HCT116 (cell line): ENCODE measurements at regions not wholly inside any gene's neighbourhood (a gene's known extent, or its start where the extent isn't known, plus 50 kb on each side); places are given as distances from the start of the nearest gene placed in this dataset.

Experiments
- CEBPB ChIP-seq: IDR thresholded peaks from 2 replicates; pipeline ENCODE4 v1.6.1; 2012; ENCODE audit warnings: low read depth
- EGR1 ChIP-seq: IDR thresholded peaks from 2 replicates; pipeline ENCODE4 v1.6.1; 2012; ENCODE audit warnings: low read depth
- EZH2 ChIP-seq: fragments of 200-600 bp; sonication (generic); IDR thresholded peaks from 2 replicates; pipeline ENCODE4 v1.6.1; 2017; ENCODE audit warnings: antibody characterized with exemption, mixed run types
- EZH2phosphoT487 ChIP-seq: fragments of 200-600 bp; IDR thresholded peaks from 2 replicates; pipeline ENCODE4 v1.6.1; 2018; ENCODE audit warnings: antibody characterized with exemption, borderline replicate concordance
- FOSL1 ChIP-seq: IDR thresholded peaks from 2 replicates; pipeline ENCODE4 v1.6.1; 2012; ENCODE audit warnings: low read depth
- POLR2A ChIP-seq: IDR thresholded peaks from 2 replicates; pipeline ENCODE4 v1.7.0; 2011; ENCODE audit warnings: borderline replicate concordance; ENCODE audit not compliant: insufficient read depth, insufficient read length; ENCODE audit errors: extremely low read depth
- POLR2AphosphoS5 ChIP-seq: IDR thresholded peaks from 2 replicates; pipeline ENCODE4 v1.6.1; 2011; ENCODE audit warnings: mild to moderate bottlenecking, low read depth, low read length, moderate library complexity
- RAD21 ChIP-seq: IDR thresholded peaks from 2 replicates; pipeline ENCODE4 v1.6.1; 2012; ENCODE audit warnings: low read depth, mild to moderate bottlenecking
- YY1 ChIP-seq: IDR thresholded peaks from 2 replicates; pipeline ENCODE4 v1.6.1; 2011; ENCODE audit warnings: low read length, low read depth, moderate library complexity, mild to moderate bottlenecking; ENCODE audit not compliant: insufficient replicate concordance; ENCODE audit errors: extremely low read depth
- ZNF274 ChIP-seq: fragments of 200-500 bp; sonication (Bioruptor generic); IDR thresholded peaks from 2 replicates; pipeline ENCODE4 v1.6.1; 2014; ENCODE audit warnings: mild to moderate bottlenecking, low read depth, low read length, inconsistent platforms
- TF ChIP-seq, protein P1 (sequence below), 3 experiments: fragments of 200-600 bp in 1 of 3; sonication (generic) in 1 of 3; IDR thresholded peaks in 2 of 3; conservative IDR thresholded peaks in 1 of 3; 2 replicates each; pipeline ENCODE4 v1.5.1; 2012 to 2017; ENCODE audit warnings: low read depth in 2 of 3, low read length in 2 of 3, antibody characterized with exemption in 1 of 3, borderline replicate concordance in 1 of 3, control low read depth in 1 of 3, mild to moderate bottlenecking in 1 of 3, mixed read lengths in 1 of 3, mixed run types in 1 of 3, moderate library complexity in 1 of 3; ENCODE audit not compliant: insufficient read depth in 1 of 3
- TF ChIP-seq, protein P2 (sequence below): IDR thresholded peaks from 2 replicates; pipeline ENCODE4 v1.6.1; 2012; ENCODE audit warnings: low read depth
- TF ChIP-seq, protein P3 (sequence below): IDR thresholded peaks from 2 replicates; pipeline ENCODE4 v1.6.1; 2012
- TF ChIP-seq, protein P4 (sequence below): IDR thresholded peaks from 2 replicates; pipeline ENCODE4 v1.6.1; 2012

DNA sequence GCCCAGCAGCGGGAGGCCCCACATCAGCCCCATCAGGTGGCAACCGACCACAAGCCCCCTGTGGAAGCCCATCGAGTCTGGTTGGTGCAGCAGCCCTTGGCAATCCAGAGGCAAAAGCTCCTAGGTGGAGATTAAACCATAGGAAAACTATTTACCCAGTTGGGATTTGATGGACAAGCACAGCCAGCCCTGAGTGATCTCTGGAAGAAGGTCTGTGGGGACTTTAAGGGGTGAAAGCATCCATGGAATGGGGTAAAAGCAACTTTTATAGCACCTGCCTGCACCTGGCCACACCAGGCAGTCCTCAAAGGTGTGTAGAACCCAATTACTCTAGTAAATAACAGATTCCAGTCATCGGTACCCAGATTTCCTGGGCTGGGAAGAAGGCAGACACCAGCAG lies 206.3 kb downstream of the IGSF11 start:
- no peak for TF ChIP-seq RAD21
- TF ChIP-seq, protein P1, sequence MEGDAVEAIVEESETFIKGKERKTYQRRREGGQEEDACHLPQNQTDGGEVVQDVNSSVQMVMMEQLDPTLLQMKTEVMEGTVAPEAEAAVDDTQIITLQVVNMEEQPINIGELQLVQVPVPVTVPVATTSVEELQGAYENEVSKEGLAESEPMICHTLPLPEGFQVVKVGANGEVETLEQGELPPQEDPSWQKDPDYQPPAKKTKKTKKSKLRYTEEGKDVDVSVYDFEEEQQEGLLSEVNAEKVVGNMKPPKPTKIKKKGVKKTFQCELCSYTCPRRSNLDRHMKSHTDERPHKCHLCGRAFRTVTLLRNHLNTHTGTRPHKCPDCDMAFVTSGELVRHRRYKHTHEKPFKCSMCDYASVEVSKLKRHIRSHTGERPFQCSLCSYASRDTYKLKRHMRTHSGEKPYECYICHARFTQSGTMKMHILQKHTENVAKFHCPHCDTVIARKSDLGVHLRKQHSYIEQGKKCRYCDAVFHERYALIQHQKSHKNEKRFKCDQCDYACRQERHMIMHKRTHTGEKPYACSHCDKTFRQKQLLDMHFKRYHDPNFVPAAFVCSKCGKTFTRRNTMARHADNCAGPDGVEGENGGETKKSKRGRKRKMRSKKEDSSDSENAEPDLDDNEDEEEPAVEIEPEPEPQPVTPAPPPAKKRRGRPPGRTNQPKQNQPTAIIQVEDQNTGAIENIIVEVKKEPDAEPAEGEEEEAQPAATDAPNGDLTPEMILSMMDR (IDR thresholded peaks at IDR 0.05 in 2 of 3, conservative IDR thresholded peaks at IDR 0.05 in 1 of 3; ENCODE audit: borderline replicate concordance in 1 of 3, insufficient read depth in 1 of 3, low read depth in 2 of 3, low read length in 2 of 3): no peak
- no peak for TF ChIP-seq POLR2AphosphoS5
- TF ChIP-seq EZH2phosphoT487: no peak
- no peak for TF ChIP-seq EZH2
- TF ChIP-seq ZNF274: no peak
- no peak for TF ChIP-seq FOSL1
- TF ChIP-seq POLR2A: no peak
- no peak for TF ChIP-seq EGR1
- TF ChIP-seq, protein P2, sequence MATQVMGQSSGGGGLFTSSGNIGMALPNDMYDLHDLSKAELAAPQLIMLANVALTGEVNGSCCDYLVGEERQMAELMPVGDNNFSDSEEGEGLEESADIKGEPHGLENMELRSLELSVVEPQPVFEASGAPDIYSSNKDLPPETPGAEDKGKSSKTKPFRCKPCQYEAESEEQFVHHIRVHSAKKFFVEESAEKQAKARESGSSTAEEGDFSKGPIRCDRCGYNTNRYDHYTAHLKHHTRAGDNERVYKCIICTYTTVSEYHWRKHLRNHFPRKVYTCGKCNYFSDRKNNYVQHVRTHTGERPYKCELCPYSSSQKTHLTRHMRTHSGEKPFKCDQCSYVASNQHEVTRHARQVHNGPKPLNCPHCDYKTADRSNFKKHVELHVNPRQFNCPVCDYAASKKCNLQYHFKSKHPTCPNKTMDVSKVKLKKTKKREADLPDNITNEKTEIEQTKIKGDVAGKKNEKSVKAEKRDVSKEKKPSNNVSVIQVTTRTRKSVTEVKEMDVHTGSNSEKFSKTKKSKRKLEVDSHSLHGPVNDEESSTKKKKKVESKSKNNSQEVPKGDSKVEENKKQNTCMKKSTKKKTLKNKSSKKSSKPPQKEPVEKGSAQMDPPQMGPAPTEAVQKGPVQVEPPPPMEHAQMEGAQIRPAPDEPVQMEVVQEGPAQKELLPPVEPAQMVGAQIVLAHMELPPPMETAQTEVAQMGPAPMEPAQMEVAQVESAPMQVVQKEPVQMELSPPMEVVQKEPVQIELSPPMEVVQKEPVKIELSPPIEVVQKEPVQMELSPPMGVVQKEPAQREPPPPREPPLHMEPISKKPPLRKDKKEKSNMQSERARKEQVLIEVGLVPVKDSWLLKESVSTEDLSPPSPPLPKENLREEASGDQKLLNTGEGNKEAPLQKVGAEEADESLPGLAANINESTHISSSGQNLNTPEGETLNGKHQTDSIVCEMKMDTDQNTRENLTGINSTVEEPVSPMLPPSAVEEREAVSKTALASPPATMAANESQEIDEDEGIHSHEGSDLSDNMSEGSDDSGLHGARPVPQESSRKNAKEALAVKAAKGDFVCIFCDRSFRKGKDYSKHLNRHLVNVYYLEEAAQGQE: no peak
- no peak for TF ChIP-seq YY1
- TF ChIP-seq, protein P3, sequence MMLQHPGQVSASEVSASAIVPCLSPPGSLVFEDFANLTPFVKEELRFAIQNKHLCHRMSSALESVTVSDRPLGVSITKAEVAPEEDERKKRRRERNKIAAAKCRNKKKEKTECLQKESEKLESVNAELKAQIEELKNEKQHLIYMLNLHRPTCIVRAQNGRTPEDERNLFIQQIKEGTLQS: no peak
- TF ChIP-seq CEBPB: no peak
- TF ChIP-seq, protein P4, sequence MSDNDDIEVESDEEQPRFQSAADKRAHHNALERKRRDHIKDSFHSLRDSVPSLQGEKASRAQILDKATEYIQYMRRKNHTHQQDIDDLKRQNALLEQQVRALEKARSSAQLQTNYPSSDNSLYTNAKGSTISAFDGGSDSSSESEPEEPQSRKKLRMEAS: no peak
